Stimulated activated CD4-positive, alpha-beta T cell treated with anti-CD3 and anti-CD28 coated beads, Interleukin-12 subunit alpha, Interleukin-12 subunit beta, amount 100 ng/mL, for 4 hours (primary cell): ENCODE measurements at regions not wholly inside any gene's neighbourhood (a gene's known extent, or its start where the extent isn't known, plus 50 kb on each side); places are given as distances from the start of the nearest gene placed in this dataset.
"Not testable (repeated sequence)": the region's sequence is repeated elsewhere in the genome, so short reads cannot be mapped to it uniquely, and the experiment has no call there.

Source experiments
- DNase-seq: peaks from one replicate; pipeline ENCODE4 v3.0.0-alpha.2; 2020

- no peak for DNase-seq
Observed at GRCh38 chr5:36436306-36436705, 134.6 kb upstream of the RANBP3L start.

DNA sequence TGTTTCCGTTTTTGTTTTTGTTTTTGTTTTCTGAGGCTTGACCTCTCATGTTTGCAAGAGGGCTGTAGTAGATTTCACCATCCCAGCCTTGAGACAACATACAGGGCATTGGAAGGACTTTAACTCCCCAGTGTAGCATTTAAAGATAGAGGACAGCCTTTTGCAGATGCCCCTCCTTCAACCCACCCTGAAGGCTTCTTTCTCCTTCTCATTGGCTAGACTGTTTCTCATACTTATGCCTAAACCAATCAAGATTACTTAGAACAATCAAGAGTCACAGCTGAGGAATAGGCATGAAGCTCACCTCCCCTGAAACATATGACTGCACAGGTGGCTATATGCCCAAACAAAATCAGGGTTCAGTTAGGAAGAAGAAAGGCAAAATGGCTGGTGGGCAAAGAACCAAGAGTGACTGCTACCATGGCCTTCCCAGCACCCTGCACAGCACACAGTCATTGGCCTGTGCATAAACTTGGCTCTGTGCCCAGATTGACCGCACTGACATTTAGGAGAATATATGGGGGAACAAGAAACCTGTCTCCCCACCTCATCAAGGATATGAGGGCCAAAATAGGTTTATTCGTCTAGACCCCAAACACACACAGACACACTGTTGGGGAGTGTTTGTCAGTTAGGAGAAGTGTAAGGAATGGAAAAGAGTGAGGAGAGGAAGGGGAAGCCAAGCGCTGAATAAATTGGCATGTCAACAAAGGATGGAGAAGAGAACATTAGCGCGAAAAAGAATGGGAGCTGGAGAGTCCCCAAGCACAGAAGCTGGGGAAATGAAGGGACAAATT lies 137.3 kb upstream of the RANBP3L start:
- DNase-seq = no peak

GRCh38 chr5:36440300-36440699 lies 138.6 kb upstream of the RANBP3L start:
- DNase-seq = no peak

GRCh38 chr5:36441280-36441679 lies 139.6 kb upstream of the RANBP3L start:
- no peak for DNase-seq

DNA sequence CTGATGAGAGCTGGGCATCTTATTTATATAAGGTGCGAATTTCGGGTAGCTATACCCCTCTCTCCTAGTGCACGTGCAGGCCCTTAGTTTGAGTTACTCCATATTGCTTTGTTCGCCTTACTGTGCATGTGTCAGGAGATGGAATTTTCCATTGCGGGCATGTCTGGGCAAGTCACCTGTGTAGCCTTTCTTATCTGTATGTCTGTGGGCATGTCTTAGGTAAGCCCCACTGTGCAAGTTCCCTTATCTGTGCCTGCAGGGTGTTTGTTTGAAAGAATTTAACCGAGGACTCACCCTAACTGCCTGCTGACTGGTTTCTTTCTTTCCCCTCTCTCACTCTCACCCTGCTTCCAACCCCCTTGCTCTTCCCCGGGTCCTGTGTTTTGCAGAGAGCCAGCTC lies 140.7 kb upstream of the RANBP3L start:
- no peak for DNase-seq

DNA sequence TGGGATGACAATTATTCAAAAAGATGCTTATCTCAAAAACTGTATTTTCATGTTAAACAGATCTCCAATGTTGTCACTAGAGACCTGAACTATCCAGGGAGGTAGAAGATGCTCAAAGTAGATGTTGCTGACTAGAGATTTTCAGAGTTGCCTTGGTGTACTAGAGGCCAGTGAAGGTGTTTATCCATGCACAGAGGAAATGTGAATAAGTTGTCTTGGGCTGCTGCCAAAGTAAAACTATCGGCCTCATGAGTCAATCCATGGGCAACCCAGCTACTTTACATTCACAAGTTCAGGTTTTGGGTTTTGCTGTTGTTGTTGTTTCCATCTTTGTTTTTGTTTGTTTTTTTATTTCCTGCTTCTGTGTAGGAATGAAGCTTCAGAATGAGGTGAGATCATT lies 141.1 kb upstream of the RANBP3L start:
- no peak for DNase-seq

DNA sequence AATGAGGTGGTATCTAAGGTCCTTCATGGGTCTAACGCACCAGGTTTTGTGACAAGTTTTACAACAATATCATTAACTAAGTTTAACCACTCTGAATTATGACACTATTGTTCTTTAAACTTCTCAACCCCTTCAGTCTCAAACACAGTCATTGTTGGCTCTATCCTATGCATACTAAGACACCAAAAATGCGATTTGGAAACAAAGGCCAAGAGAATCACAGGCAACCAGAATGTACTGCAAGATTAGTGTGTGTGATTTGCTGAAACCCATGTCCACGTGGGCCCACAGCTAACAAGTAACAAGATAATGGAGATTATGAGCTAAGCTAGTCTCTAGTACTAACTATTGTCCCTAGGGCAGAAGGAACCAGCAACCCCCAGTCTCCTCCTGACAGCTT lies 142.2 kb upstream of the RANBP3L start:
- DNase-seq = no peak

DNA sequence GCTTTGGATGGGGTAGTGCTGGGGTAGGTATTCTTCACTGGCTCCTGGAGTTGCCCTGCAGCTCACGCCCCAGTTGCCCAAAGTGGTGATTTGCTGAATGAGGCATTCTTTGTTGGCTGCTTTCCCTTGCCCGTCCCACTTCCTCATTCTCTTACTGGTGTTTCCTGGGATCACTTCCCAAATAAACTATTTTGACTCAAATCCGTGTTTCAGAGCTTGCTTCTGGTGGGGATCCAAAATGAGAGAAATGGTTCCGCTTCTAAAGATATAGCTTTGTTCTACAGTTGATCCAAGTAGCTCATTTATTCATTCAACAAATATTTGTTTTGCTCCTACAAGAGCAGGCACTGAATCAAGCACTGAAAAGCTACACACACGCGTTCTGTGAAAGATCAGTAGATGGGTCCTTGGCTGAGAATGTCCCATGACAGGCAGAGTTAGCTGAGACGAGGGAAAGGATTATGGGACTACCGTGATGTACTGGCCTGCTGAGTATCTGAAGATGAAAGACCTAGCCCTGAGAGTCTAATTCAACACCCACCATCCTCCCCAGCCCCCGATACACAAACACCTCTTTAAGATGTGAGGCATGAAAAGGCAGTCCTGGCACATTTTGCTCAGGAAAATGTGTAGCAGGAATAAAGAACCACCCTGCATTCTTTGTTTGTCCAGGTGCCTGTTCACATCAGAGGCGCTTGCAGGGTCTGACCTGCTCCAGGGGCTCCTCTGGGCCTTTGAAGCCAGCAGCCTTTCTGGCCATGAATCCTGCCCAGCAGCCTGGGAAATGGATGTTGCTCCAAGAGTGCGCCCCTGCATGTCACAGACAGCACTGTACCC lies 143.1 kb upstream of the RANBP3L start:
- DNase-seq = no peak

DNA sequence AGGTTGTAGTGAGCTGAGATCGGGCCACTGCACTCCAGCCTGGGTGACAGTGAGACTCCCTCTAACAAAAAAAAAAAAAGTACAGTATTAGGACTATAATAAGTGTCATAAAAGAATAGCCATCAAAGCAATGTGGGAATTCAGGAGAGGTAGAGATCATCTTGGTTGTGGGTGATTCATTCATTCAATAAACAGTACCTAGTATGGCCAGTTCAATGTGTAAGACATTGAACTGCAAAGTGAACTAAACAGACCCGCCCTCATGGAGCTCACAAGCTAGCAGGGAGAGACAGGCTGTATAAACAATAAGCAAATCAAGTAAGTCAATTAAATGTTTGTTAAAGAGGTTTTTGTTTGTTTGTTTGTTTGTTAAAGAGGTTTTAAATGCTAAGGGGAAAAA lies 146.1 kb upstream of the RANBP3L start:
- no peak for DNase-seq

GRCh38 chr5:36450229-36451014 lies 148.7 kb upstream of the RANBP3L start:
- DNase-seq = no peak

DNA sequence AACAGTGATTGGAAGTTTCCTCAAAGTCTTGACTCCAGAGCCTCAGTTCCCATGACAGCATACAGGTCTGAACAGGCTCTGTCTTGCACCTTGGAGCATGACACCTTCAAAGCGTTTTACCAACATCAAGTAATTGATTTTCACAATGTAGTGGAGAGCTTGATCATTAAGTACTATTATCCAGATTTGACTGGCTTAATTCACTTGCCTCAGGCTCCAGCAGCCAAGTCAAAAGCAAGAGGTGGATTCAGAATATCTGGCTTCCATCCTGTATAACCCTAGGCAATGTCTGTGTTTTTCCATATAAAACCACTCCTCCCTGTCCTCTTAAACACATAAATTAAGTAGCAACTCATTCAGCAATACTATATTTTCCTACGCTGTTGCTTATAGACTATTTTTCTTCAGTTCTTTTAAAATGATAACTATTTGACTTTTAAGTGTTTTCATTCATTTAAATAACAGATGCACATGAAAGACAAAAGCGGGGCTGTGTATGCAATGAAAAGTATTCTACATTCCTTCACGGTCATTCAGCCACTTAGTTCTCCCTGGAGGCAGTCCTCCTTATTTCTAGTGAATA lies 150.8 kb upstream of the RANBP3L start:
- DNase-seq = no peak

- no peak for DNase-seq
Observed at GRCh38 chr5:36457511-36458270, 148.7 kb upstream of the SLC1A3 start.

DNA sequence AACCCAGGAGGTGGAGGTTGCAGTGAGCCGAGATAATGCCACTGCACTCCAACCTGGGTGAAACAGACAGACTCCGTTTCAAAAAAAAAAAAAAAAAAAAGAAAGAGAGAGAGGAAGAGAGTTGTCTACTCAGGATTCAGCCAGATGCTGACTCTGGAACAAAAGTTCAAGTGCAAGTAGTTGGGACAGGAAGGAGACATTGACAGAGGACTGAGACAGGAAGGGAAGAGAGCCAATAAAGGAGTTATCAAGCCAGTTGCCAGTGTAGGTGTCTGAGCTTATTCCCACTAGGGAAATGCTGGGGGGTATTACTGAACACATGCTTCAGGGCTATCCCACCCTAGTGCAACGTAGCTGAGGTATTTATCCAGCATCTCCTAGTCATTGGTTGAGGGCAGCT lies 147.7 kb upstream of the SLC1A3 start:
- no peak for DNase-seq

- no peak for DNase-seq
Observed at GRCh38 chr5:36459176-36460135, 146.9 kb upstream of the SLC1A3 start.

DNA sequence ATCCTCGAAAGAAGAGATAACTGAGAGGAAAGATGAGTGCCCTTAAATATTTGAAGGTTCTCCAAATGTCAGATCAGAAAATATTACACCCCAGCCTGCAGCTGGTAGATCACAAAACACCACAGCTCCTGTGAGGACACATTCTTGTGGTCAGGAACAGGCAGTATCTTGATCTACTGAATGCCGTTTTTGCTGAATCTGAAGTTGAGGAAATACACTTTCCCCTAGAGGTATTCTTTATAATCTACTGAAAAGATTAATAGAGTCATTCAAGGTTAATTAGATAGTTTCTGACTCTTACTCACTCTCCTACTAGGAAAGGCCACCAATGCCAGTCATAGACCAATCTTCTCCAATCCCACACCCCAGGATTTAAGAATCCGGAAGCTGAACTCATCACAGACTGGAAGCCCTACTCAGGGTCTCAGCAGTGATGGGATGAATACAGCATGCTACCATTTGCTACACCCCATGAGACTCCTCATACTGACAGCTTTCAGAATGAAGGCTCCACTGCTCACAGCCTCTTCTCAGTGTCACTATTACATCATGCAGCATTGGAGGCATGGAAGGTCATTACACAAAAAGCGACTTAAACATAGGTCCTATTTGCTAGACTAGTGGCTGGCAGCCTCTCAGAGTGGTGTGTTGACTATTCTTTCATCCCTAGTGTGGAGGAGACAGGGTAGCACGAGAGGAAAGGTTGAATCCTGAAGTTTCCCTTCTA lies 143.9 kb upstream of the SLC1A3 start:
- no peak for DNase-seq

DNA sequence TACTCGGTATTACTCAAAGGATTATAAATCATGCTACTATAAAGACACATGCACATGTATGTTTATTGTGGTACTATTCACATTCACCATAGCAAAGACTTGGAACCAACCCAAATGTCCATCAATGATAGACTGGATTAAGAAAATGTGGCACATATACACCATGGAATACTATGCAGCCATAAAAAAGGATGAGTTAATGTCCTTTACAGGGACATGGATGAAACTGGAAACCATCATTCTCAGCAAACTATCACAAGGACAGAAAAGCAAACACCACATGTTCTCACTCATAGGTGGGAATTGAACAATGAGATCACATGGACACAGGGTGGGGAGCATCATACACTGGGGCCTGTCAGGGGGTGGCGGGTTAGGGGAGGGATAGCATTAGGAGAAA lies 130.5 kb upstream of the SLC1A3 start:
- not testable (repeated sequence) for DNase-seq

DNA sequence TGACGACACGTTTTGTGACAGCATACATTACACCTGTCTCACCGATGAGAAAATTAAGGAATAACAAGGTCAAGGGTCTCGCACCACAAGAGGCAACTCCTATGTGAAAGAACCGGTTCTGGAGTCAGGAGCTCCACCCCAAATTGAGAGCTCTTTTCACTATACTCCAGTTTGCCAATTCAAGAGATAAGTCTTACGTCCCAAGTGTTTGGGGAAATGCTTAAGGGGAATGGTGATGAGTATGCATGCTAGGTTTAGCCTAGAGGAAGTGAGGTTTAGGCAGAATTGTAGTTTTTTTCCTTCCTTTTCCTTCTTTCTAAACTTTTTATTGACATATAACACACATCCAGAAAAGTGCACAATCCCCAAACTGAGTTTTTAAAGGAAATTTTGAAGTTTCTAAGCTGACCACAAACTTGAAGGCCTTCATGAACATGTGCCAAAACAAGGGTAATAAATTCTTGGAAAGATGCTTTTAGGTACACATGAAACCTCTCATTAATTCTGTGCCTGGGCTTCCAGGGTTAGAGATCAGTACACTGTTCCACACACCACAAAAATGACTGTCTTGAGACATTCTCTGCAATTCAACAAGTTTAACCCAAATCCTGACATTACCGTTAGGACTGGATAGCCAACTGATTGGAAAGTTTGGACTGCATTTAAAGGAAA lies 127.6 kb upstream of the SLC1A3 start:
- DNase-seq = no peak

DNA sequence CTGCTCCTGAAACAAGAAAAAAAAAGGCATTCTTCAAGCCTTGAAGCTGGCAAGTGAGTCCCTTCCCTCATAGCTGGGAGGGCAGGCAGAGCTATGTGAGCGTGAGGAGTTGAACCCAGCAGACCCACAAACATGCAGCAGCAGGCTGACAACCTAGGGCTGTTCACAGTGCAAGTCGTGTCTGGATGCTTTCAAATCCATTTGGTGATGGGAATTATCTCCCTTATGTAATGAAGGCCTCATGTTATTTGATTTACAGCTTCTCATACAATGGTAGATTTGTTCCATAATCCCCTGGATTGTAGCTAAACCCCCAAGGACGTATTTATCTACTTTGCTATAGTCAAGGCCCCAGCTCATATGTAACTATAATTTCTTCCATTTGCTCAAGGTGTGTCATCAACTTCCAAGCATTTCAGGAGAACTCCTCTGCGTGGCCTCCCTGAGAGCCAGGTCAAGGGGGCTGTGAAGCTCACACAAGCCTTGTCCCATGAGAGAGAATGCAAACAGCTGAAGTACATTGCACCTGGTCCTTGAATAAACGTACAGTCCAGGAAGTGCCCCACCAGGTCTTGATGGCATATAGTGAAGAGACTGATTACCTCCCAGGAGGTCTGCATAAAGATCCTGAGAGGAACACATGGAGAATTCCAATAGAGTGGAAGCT lies 124.8 kb upstream of the SLC1A3 start:
- DNase-seq = no peak

GRCh38 chr5:36482812-36483211 lies 123.6 kb upstream of the SLC1A3 start:
- no peak for DNase-seq
